ENCODE measurements at regions not wholly inside any gene's neighbourhood (a gene's known extent, or its start where the extent isn't known, plus 50 kb on each side); places are given as distances from the start of the nearest gene placed in this dataset.

- TF ChIP-seq CTCF (IDR thresholded peaks at IDR 0.05) (no peak), POLR2AphosphoS5 (IDR thresholded peaks at IDR 0.05) (no peak)
Observed at GRCh38 chr7:41438705-41439514, 264.0 kb downstream of the INHBA start.

Data from sigmoid colon (tissue), 4 donors.